IMR-90 (cell line): ENCODE measurements at regions not wholly inside any gene's neighbourhood (a gene's known extent, or its start where the extent isn't known, plus 50 kb on each side); places are given as distances from the start of the nearest gene placed in this dataset.

Experiments
- ATAC-seq: fragments of 200-7000 bp; cut with Tn5 transposase; 2 replicates; pipeline ENCODE4 v1.9.1; 2020; ENCODE audit warnings: low read depth, mild to moderate bottlenecking, moderate library complexity
- BruUV-seq: library from RNA; stranded (reverse); fragments of 400-500 nt; replicated peaks from 2 replicates; lab custom pipeline; 2021; lab: Mats Ljungman, UMichigan
- CTCF ChIA-PET: fragments of 300-600 bp; formaldehyde crosslinking; extraction: SDS; loops from one replicate; lab custom pipeline; 2021; ENCODE audit warnings: antibody characterized with exemption; lab: Yijun Ruan, JAX
- POLR2A ChIA-PET: fragments of 300-600 bp; sonication (Branson Sonifier 250); formaldehyde crosslinking; loops from one replicate; lab custom pipeline; 2022; ENCODE audit warnings: antibody characterized with exemption; ENCODE audit not compliant: unreplicated experiment; lab: Charles Lee
- DNase-seq: peaks from one replicate; pipeline ENCODE4 v3.0.0; 2013
- H2AFZ ChIP-seq: replicated peaks from 2 replicates; pipeline ENCODE3; 2013; ENCODE audit warnings: low read length, mild to moderate bottlenecking; ENCODE audit not compliant: poor library complexity
- H2AK5ac ChIP-seq: 2 replicates; pipeline ENCODE4 v1.6.1; 2013; ENCODE audit warnings: low read depth, low read length, inconsistent platforms
- H2AK9ac ChIP-seq: replicated peaks from 2 replicates; pipeline ENCODE3; 2013; ENCODE audit warnings: mild to moderate bottlenecking, low read depth, low read length, moderate library complexity; ENCODE audit not compliant: poor library complexity
- H2BK120ac ChIP-seq: 2 replicates; pipeline ENCODE4 v1.6.1; 2013; ENCODE audit warnings: low read depth, low read length, inconsistent platforms
- H2BK15ac ChIP-seq: 3 replicates; pipeline ENCODE4 v1.6.1; 2013; ENCODE audit warnings: low read depth, low read length, inconsistent platforms
- H2BK20ac ChIP-seq: 2 replicates; pipeline ENCODE4 v1.6.1; 2013; ENCODE audit warnings: low read depth, mild to moderate bottlenecking, inconsistent platforms, low read length, moderate library complexity
- H2BK5ac ChIP-seq: 2 replicates; pipeline ENCODE4 v1.6.1; 2013; ENCODE audit warnings: mild to moderate bottlenecking, low read depth, low read length, inconsistent platforms; ENCODE audit not compliant: poor library complexity, severe bottlenecking
- H3K14ac ChIP-seq: replicated peaks from 2 replicates; pipeline ENCODE4 v1.6.1; 2013; ENCODE audit warnings: low read depth, low read length, inconsistent platforms
- H3K18ac ChIP-seq: 2 replicates; pipeline ENCODE4 v1.6.1; 2013; ENCODE audit warnings: low read depth, low read length, control low read depth
- H3K23ac ChIP-seq: 2 replicates; pipeline ENCODE4 v1.6.1; 2013; ENCODE audit warnings: low read depth, low read length, inconsistent platforms
- H3K27ac ChIP-seq: 2 replicates; pipeline ENCODE4 v1.5.1; 2013; ENCODE audit warnings: mild to moderate bottlenecking, control low read depth, low read length; ENCODE audit not compliant: insufficient read depth
- H3K27me3 ChIP-seq: 2 replicates; pipeline ENCODE4 v1.6.1; 2013; ENCODE audit warnings: low read length; ENCODE audit not compliant: control insufficient read depth, insufficient read depth
- H3K36me3 ChIP-seq: 2 replicates; pipeline ENCODE4 v1.6.1; 2013; ENCODE audit warnings: low read length, mixed read lengths; ENCODE audit not compliant: control insufficient read depth, insufficient read depth
- H3K4ac ChIP-seq: 2 replicates; pipeline ENCODE4 v1.6.1; 2013; ENCODE audit warnings: low read depth, low read length, inconsistent platforms
- H3K4me1 ChIP-seq: 2 replicates; pipeline ENCODE4 v1.6.1; 2013; ENCODE audit warnings: low read length, mixed read lengths; ENCODE audit not compliant: control insufficient read depth, insufficient read depth
- H3K4me2 ChIP-seq: 2 replicates; pipeline ENCODE4 v1.6.1; 2013; ENCODE audit warnings: low read depth, mild to moderate bottlenecking, control low read depth, low read length, moderate library complexity
- H3K4me3 ChIP-seq: 2 replicates; pipeline ENCODE4 v1.5.1; 2013; ENCODE audit warnings: low read depth, mild to moderate bottlenecking, control low read depth, low read length, moderate library complexity; ENCODE audit not compliant: insufficient read depth
- H3K56ac ChIP-seq: 2 replicates; pipeline ENCODE4 v1.6.1; 2013; ENCODE audit warnings: low read length, inconsistent platforms; ENCODE audit not compliant: insufficient read depth; ENCODE audit errors: extremely low read depth
- H3K79me1 ChIP-seq, 2 experiments: 2 replicates each; pipeline ENCODE4 v1.6.1; 2013; ENCODE audit warnings: low read length in 2 of 2, inconsistent platforms in 1 of 2, low read depth in 1 of 2
- H3K9ac ChIP-seq: 2 replicates; pipeline ENCODE4 v1.6.1; 2013; ENCODE audit warnings: low read depth, low read length, control low read depth
- H3K9me1 ChIP-seq: 2 replicates; pipeline ENCODE4 v1.6.1; 2013; ENCODE audit warnings: low read length, inconsistent platforms; ENCODE audit not compliant: insufficient read depth
- H3K9me3 ChIP-seq: 2 replicates; pipeline ENCODE4 v1.6.1; 2013; ENCODE audit warnings: low read length; ENCODE audit not compliant: control insufficient read depth, insufficient read depth
- H4K20me1 ChIP-seq: 2 replicates; pipeline ENCODE4 v1.6.1; 2013; ENCODE audit warnings: low read length, inconsistent platforms; ENCODE audit not compliant: insufficient read depth
- H4K5ac ChIP-seq: 2 replicates; pipeline ENCODE4 v1.6.1; 2013; ENCODE audit warnings: mild to moderate bottlenecking, low read depth, low read length, control low read depth
- H4K8ac ChIP-seq, 2 experiments: 2 replicates each; pipeline ENCODE4 v1.6.1; 2013; ENCODE audit warnings: low read depth in 2 of 2, low read length in 2 of 2, control low read depth in 1 of 2, inconsistent platforms in 1 of 2
- H4K91ac ChIP-seq: 2 replicates; pipeline ENCODE4 v1.6.1; 2013; ENCODE audit warnings: low read depth, low read length, inconsistent platforms; ENCODE audit not compliant: insufficient read depth
- BHLHE40 ChIP-seq: fragments of 150-350 bp; IDR thresholded peaks from 2 replicates; pipeline ENCODE4 v1.6.1; 2016; ENCODE audit warnings: mild to moderate bottlenecking, low read depth, low read length
- CEBPB ChIP-seq: IDR thresholded peaks from 2 replicates; pipeline ENCODE4 v1.6.1; 2012; ENCODE audit warnings: low read depth, low read length, improper control_type of control experiment
- CHD1 ChIP-seq: IDR thresholded peaks from 2 replicates; pipeline ENCODE4 v1.6.1; 2012; ENCODE audit warnings: low read depth, low read length, improper control_type of control experiment
- ELK1 ChIP-seq: fragments of 150-350 bp; IDR thresholded peaks from 2 replicates; pipeline ENCODE4 v1.6.1; 2016; ENCODE audit warnings: low read depth, mild to moderate bottlenecking, low read length, moderate library complexity, borderline replicate concordance
- MAFK ChIP-seq: IDR thresholded peaks from 2 replicates; pipeline ENCODE4 v1.6.1; 2012; ENCODE audit warnings: low read depth, low read length, improper control_type of control experiment
- MAZ ChIP-seq: IDR thresholded peaks from 2 replicates; pipeline ENCODE4 v1.6.1; 2012; ENCODE audit warnings: low read depth, mild to moderate bottlenecking, low read length, improper control_type of control experiment, moderate library complexity, borderline replicate concordance
- NFE2L2 ChIP-seq: fragments of 150-350 bp; IDR thresholded peaks from 2 replicates; pipeline ENCODE4 v1.6.1; 2016; ENCODE audit warnings: low read depth, mild to moderate bottlenecking, low read length
- POLR2A ChIP-seq: IDR thresholded peaks from 2 replicates; pipeline ENCODE4 v1.6.1; 2012; ENCODE audit warnings: mild to moderate bottlenecking, low read depth, low read length
- RFX5 ChIP-seq: IDR thresholded peaks from 2 replicates; pipeline ENCODE4 v1.8.0; 2012; ENCODE audit warnings: low read depth, mild to moderate bottlenecking, low read length, moderate library complexity
- SMC3 ChIP-seq: fragments of 150-350 bp; IDR thresholded peaks from 2 replicates; pipeline ENCODE4 v1.6.1; 2016; ENCODE audit warnings: low read depth, mild to moderate bottlenecking, antibody characterized with exemption, low read length, moderate library complexity
- USF2 ChIP-seq: fragments of 150-350 bp; IDR thresholded peaks from 2 replicates; pipeline ENCODE4 v1.6.1; 2017; ENCODE audit warnings: mild to moderate bottlenecking, antibody characterized with exemption, low read length, low read depth
- WGBS, 2 experiments: methylation state at CpG; one replicate each; pipeline versions ENCODE4 v1.1.5 to v1.1.7; 2013; ENCODE audit warnings: missing lambda C conversion rate in 2 of 2; ENCODE audit not compliant: insufficient read length in 1 of 2; ENCODE audit errors: extremely low coverage in 2 of 2; 5-methylcytosine and 5-hydroxymethylcytosine counted together
- dilution Hi-C: fragments of 300-500 bp; cut with HindIII; formaldehyde crosslinking; loops from one replicate; pipeline ENCODE4 v1.14.3; 2018; ENCODE audit warnings: low sequenced_read_pairs; ENCODE audit not compliant: unreplicated experiment
- in situ Hi-C: fragments of 300-500 bp; cut with MboI; formaldehyde crosslinking; loops from 3 replicates; pipeline ENCODE4 v1.14.3; 2019; ENCODE audit warnings: low sequenced_read_pairs, inconsistent platforms, mixed read lengths
- intact Hi-C: fragments of 100-400 bp; cut with micrococcal nuclease; formaldehyde crosslinking; loops from 2 replicates; pipeline ENCODE4 v1.10.0; 2022

GRCh38 chr3:118226206-118226605, 808.4 kb downstream of the IGSF11 start:
- intact Hi-C loops (no loop called here), dilution Hi-C loops (no loop called here), in situ Hi-C loops (no loop called here)
- no CpG with 5 or more reads among the region's 3 CpGs for WGBS, 2 experiments
- H3K27me3 ChIP-seq: no peaks in the 10 kb centered on the region
- no peak overlapping the region for H3K14ac ChIP-seq
- H3K9ac ChIP-seq: no peak overlapping the region
- no peak overlapping the region for H3K23ac ChIP-seq
- no peak for DNase-seq
- H2BK5ac ChIP-seq: no peak overlapping the region
- no peaks in the 10 kb centered on the region for H3K4me1 ChIP-seq
- H3K4me2 ChIP-seq: no peak overlapping the region
- no peak overlapping the region for H2BK15ac ChIP-seq
- H2BK20ac ChIP-seq: no peak overlapping the region
- H3K36me3 ChIP-seq: no peaks in the 10 kb centered on the region
- H3K56ac ChIP-seq: no peak overlapping the region
- H4K91ac ChIP-seq: no peak overlapping the region
- H2AFZ ChIP-seq: no peak overlapping the region
- no TSS peak for BruUV-seq
- H3K4me3 ChIP-seq: no peak overlapping the region
- no peaks in the 10 kb centered on the region for H4K20me1 ChIP-seq
- CTCF ChIA-PET: no interaction called here
- no peak overlapping the region for H4K8ac ChIP-seq
- TF ChIP-seq SMC3: no peak
- TF ChIP-seq POLR2A: no peak
- no peak for TF ChIP-seq ELK1
- TF ChIP-seq CEBPB: no peak
- TF ChIP-seq MAFK: no peak
- no peak for TF ChIP-seq MAZ
- no peak for TF ChIP-seq USF2
- no peak for TF ChIP-seq BHLHE40
- no peak for TF ChIP-seq RFX5
- no peak for TF ChIP-seq CHD1
- no peak for TF ChIP-seq NFE2L2
- POLR2A ChIA-PET: no interaction called here
- H3K9me1 ChIP-seq: no peaks in the 10 kb centered on the region
- H3K4ac ChIP-seq: no peak overlapping the region
- no peaks in the 10 kb centered on the region for H3K79me1 ChIP-seq
- no peak overlapping the region for H2BK120ac ChIP-seq
- no peak overlapping the region for H3K18ac ChIP-seq
- ATAC-seq: no peak
- H2AK5ac ChIP-seq: no peak overlapping the region
- H2AK9ac ChIP-seq: no peak overlapping the region
- H4K5ac ChIP-seq: no peak overlapping the region
- H3K27ac ChIP-seq: no peak overlapping the region
- H3K9me3 ChIP-seq: no peaks in the 10 kb centered on the region
